Stimulated activated CD4-positive, alpha-beta T cell treated with anti-CD3 and anti-CD28 coated beads, Interleukin-12 subunit alpha, Interleukin-12 subunit beta, amount 100 ng/mL, for 4 hours (primary cell): ENCODE measurements at regions not wholly inside any gene's neighbourhood (a gene's known extent, or its start where the extent isn't known, plus 50 kb on each side); places are given as distances from the start of the nearest gene placed in this dataset.

Experiments used
- DNase-seq: peaks from one replicate; pipeline ENCODE4 v3.0.0-alpha.2; 2020

DNA sequence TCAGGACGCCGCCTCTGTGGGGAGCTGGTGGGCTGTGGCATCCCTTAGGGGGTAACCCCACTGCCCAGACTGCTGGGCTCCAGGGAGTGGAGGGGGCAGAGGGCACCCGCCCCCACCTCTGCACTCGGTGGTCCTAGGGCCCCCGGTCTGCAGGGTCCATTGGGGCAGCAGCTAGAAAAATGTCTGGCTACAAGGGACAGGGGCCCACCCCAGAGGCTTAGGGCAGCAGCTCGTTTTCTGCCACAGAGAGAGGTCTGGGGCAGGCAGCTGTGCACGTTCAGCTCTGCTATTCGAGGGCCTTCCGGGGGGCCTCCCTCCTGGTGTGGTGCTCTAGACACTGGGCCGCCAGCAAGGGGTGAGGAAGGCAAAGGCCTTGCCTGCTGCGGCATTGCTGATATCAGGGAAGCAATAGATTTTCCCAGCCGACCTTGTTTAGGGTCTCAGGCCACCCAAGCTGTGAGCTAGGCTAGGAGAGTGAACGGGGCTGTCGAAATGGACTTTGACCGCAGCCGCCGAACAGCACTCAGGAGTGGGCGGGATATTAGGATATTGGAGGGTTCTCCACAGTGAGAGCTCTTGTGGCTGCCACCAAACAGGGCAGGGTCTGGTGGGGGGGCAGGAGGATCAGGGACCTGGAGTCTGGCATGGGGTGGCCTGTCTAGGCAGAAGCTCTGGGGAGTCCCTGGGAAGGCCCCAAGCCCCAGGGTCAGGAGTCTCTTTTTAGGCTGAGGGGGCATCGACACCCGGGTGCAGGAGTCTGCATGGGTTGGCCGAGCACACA, 61.4 kb upstream of the KLF13 start:
- DNase-seq = no peak

- peak; percentile 30 for DNase-seq
These were observed 60.5 kb upstream of the KLF13 start for GRCh38 chr15:31265871-31266711.

- no peak for DNase-seq
These were observed 59.9 kb upstream of the KLF13 start for GRCh38 chr15:31266712-31267111.

DNA sequence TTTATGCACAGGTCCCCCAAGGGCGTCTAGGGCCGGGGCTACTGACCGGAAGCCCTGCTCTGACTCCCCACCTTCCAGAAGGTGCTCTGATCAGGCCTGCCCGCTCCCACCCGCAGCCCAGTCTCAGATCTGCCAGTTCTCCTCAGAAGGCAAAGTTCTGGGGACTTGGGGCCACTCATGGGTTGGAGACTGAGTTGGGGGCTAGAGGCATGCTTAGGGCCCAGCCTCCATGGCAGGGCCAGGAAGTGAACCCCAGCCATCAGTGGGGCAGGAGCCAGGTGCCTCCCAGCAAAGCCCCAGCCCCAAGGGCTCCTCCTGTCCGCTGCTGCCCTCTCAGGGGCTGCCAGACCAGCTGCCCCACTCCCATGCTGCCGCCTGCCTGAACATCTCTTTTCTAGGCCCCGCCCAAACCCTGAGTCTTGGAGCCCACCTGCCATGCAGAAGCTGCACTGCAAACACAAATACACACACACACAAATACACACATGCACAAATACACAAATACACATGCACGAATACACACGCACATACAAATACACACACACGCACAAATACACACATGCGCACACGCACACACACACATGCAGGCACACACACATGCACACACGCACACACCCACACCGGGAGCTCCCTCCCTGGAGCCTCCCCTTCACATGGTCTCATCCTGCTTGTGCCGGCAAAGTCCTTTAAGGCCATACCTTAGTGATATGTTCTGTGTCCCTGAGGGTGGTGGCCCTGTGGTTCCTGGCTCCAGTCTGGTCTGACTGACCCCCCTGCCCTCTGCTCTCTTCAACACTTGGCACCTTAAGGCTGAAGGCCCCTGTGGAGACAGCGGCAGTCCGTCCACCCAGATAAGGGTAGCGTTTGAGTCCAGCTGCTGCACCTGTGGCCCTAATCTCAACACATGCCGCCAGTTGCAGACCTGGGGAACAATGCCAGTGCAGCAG, 59.2 kb upstream of the KLF13 start:
- no peak for DNase-seq

- DNase-seq = no peak
These were observed 58.5 kb upstream of the KLF13 start for GRCh38 chr15:31268108-31268501.

DNA sequence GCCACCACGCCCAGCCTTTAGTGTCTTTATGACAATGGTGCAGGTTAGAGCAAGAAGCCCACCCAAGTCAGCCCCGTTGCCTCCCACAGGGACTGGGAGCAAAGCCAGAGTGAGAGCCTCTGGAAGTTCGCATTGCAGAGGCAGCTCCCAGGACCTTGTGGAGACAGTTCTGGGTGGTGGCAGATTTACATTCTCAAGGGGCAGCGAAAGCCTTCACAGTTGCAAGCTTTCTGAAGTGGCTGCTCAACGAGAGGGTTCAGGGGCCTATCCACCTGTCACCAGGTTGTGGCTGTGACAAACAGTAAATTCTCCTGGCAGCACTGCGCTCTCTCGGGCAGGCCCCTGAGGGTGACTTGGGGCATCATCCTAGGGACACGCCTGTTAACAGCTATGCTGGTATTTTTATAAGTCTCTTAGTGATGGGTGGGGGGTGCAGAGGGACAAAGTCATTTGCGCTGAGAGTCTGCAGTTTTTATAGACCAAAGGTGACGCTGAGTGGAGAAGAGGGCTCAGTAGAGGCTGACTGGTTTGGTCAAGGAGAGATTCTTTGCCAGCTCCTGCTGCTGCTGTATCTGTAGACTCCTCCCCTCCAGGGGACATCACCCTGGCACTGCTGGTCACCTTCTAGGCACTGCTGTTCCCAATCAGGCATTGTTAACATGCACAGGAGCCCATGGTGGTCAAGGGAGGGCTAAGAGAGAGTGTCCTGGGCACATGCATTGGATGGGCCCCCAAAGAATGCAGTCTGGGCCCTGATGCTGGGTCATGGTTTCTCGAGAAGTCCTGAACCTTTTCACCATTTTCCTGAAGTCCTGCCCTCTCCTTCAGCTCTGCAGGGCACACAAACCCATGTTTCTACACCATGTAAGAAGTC, 57.5 kb upstream of the KLF13 start:
- no peak for DNase-seq

DNA sequence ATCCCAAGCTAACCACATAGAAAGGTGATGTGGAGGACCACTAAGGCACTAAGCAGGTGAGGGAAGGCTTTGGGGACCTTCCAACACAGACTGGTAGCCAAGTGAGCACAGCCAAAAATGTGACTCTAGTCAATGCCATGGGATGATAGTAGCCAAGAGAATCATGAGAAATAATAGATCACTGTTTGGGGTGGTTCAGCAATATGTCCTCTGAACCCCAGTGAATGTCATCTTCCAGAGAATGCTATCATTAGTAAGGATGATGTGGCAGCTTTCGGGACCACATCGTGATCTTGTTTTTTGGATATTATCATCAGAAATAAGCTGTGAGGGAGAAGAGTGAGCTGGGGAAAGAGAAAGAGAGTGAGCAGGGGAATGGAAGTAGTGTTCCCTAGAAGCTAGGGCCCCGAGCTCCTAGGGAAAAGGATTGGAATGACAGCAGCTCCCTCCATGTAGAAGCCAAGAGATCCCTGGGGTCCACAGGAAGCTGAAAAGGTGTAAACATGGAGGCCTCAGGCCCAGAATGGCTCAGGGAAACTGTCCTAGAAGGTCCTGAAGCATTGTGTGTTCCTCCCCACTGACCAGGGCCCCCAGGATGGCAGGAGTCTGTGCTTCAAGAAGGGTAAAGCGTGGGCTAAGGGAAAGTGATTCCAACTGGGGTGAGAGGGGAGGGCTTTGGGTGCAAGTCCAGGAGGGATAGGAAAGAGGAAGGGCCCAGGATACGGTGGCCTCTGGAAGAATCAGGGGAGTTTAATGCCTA, 56.6 kb upstream of the KLF13 start:
- no peak for DNase-seq

DNA sequence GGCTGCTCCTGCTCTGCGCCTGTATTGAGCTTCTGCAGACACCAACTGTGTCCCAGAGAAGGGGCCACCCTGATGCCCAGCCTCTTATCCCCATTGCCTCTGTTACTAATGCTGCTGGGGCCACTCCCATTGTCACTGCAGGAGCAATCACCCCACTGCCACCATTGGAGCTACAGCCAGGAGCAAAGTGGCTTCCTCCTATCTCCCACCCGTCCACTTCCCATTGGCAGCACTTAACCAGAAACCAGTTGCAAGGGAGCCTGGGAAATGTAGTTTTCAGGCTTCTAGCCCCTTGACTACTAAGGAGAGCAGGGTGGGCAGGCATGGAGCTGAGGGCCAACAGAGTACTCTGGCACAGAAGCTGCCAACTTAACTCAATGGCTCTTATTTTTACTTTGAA, 55.9 kb upstream of the KLF13 start:
- DNase-seq = no peak

- DNase-seq = no peak
These were observed 55.4 kb upstream of the KLF13 start for GRCh38 chr15:31271224-31271635.

GRCh38 chr15:31271711-31272557, 54.7 kb upstream of the KLF13 start:
- DNase-seq = no peak

DNA sequence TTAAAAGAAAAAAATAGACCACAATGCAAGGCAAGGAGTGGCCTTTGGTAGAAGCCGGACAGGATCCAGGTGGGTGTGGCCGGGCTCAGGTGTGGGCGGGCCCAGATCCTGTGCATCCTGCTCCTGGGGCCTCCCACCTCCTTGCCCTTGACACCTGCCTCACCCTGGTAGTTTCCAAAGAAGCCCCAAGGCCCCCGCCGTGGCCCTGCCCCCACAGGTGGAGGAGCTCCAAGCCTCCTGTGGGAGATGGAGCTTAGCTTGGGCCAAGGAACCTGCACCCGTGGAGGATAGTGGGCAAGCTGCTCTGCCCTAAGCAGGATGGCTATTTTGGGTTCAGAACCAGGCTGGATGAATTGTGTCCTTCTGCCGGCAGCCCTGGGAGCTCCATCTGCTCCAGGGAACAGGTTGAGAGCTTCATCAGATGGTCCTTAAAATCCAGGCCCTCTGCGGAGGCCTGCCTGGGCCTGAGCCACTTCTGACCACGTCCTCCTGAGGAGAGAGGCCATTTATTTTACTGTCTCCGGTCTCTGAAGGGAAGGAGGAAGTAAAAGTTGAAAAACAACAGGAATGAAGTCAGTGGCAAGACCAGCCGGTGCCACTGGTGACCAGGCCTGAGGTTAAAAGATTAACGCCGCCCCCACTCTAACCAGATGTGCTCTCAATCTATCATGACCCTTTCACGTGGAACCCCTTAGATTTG, 53.9 kb upstream of the KLF13 start:
- DNase-seq = no peak

- no peak for DNase-seq
These were observed 53.2 kb upstream of the KLF13 start for GRCh38 chr15:31273258-31273941.

GRCh38 chr15:31274496-31275330, 51.9 kb upstream of the KLF13 start:
- no peak for DNase-seq

- DNase-seq = no peak
These were observed 51.0 kb upstream of the KLF13 start for GRCh38 chr15:31275331-31276262.

DNA sequence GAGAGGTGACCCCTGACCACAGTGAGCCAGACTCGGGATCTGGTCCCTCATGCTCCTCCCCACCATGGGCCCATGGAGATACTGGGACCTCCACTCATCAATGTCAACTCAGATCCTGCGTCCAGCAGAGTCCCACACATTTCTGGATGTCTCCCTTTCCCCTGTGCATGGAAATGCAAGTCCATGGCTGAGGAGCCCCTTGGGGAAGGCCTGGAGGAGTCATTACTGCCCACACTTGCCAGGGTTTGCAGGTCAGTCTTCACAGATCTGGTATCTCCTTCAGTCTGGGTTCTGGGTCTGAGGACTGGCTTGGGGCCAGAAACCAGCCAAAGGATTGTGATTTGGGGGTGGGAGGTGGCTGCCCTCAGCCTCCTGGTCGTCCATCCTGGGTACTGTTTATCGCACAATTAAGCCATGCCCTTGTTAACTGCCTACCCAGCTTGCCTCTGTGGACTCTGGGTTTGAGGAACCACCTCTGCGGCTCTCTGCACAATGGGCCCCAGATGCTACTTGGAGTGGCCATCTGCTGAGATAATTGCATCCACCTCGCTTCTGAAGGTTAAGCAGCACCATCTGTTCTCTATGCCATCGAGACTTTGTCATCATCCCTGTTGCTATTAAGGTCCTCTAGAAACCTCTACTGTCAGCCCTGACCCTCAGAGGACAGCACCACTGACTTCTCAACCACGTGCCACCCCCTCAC, 49.9 kb upstream of the KLF13 start:
- no peak for DNase-seq
